ENCODE measurements at regions not wholly inside any gene's neighbourhood (a gene's known extent, or its start where the extent isn't known, plus 50 kb on each side); places are given as distances from the start of the nearest gene placed in this dataset.

- no peak for DNase-seq
Observed at GRCh38 chr5:56479696-56480077, 246.6 kb upstream of the ANKRD55 start.

GRCh38 chr5:56479126-56479525, 246.0 kb upstream of the ANKRD55 start:
- DNase-seq: no peak

GRCh38 chr5:56478062-56478461, 244.9 kb upstream of the ANKRD55 start:
- no peak for DNase-seq

- DNase-seq: no peak
Observed at GRCh38 chr5:56476487-56476856, 243.3 kb upstream of the ANKRD55 start.

GRCh38 chr5:56475689-56476486, 242.8 kb upstream of the ANKRD55 start:
- no peak for DNase-seq

- no peak for DNase-seq
Observed at GRCh38 chr5:56471707-56472106, 238.6 kb upstream of the ANKRD55 start.

- DNase-seq: no peak
Observed at GRCh38 chr5:56470007-56470406, 236.9 kb upstream of the ANKRD55 start.

- DNase-seq: no peak
Observed at GRCh38 chr5:56468277-56468676, 235.1 kb upstream of the ANKRD55 start.

GRCh38 chr5:56467176-56467717, 234.1 kb upstream of the ANKRD55 start:
- DNase-seq: no peak

- DNase-seq: no peak
Observed at GRCh38 chr5:56466136-56466816, 233.1 kb upstream of the ANKRD55 start.

GRCh38 chr5:56465769-56466135, 232.6 kb upstream of the ANKRD55 start:
- no peak for DNase-seq

- DNase-seq: no peak
Observed at GRCh38 chr5:56464935-56465768, 232.0 kb upstream of the ANKRD55 start.

GRCh38 chr5:56463944-56464571, 230.9 kb upstream of the ANKRD55 start:
- DNase-seq: no peak

- DNase-seq: no peak
Observed at GRCh38 chr5:56461584-56461983, 228.5 kb upstream of the ANKRD55 start.

- DNase-seq: no peak
Observed at GRCh38 chr5:56460681-56461191, 227.6 kb upstream of the ANKRD55 start.

GRCh38 chr5:56460195-56460546, 227.0 kb upstream of the ANKRD55 start:
- DNase-seq: no peak

GRCh38 chr5:56459394-56460194, 226.5 kb upstream of the ANKRD55 start:
- no peak for DNase-seq

- no peak for DNase-seq
Observed at GRCh38 chr5:56457887-56458812, 225.0 kb upstream of the ANKRD55 start.

- no peak for DNase-seq
Observed at GRCh38 chr5:56456002-56456401, 222.9 kb upstream of the ANKRD55 start.

GRCh38 chr5:56455417-56455816, 222.3 kb upstream of the ANKRD55 start:
- DNase-seq: no peak
